Chondrocyte (in vitro differentiated cells): ENCODE measurements at regions not wholly inside any gene's neighbourhood (a gene's known extent, or its start where the extent isn't known, plus 50 kb on each side); places are given as distances from the start of the nearest gene placed in this dataset.

Source experiments
- DNase-seq: peaks from one replicate; pipeline ENCODE4 v3.0.0; 2021; ENCODE audit warnings: mixed read lengths, low spot score
- H3K27ac Mint-ChIP-seq: one replicate; pipeline ENCODE4 v1.8.0; 2021; ENCODE audit warnings: mild to moderate bottlenecking, moderate library complexity, mixed read lengths; ENCODE audit not compliant: unreplicated experiment
- H3K27me3 Mint-ChIP-seq: 2 replicates; pipeline ENCODE4 v1.8.0; 2021; ENCODE audit warnings: low read depth, mixed read lengths
- H3K36me3 Mint-ChIP-seq: 2 replicates; pipeline ENCODE4 v1.8.0; 2021; ENCODE audit warnings: low read depth, mixed read lengths
- H3K4me1 Mint-ChIP-seq: 2 replicates; pipeline ENCODE4 v1.8.0; 2021; ENCODE audit warnings: low read depth, mild to moderate bottlenecking, mixed read lengths
- H3K4me3 Mint-ChIP-seq: one replicate; pipeline ENCODE4 v1.8.0; 2021; ENCODE audit warnings: mild to moderate bottlenecking, moderate library complexity, mixed read lengths; ENCODE audit not compliant: unreplicated experiment
- H3K9me3 Mint-ChIP-seq: 2 replicates; pipeline ENCODE4 v1.8.0; 2021; ENCODE audit warnings: low read depth, mixed read lengths
- CTCF ChIP-seq: fragments of 200-600 bp; sonication (generic); IDR thresholded peaks from 2 replicates; pipeline ENCODE4 v1.5.0; 2021; ENCODE audit warnings: antibody characterized with exemption, mild to moderate bottlenecking, moderate library complexity

- H3K4me3 Mint-ChIP-seq = no peak overlapping the region
- TF ChIP-seq CTCF = no peak
- no peaks in the 10 kb centered on the region for H3K36me3 Mint-ChIP-seq
- H3K4me1 Mint-ChIP-seq = no peaks in the 10 kb centered on the region
- no peak overlapping the region for H3K27ac Mint-ChIP-seq
- peaks cover 2% of the 10 kb centered on the region for H3K9me3 Mint-ChIP-seq
- H3K27me3 Mint-ChIP-seq = no peaks in the 10 kb centered on the region
- no peak for DNase-seq
Measured at GRCh38 chr10:43980313-43980712, 331.6 kb upstream of the ZNF32 start.

- H3K27ac Mint-ChIP-seq = no peak overlapping the region
- TF ChIP-seq CTCF = no peak
- H3K4me1 Mint-ChIP-seq = no peaks in the 10 kb centered on the region
- H3K4me3 Mint-ChIP-seq = no peak overlapping the region
- no peaks in the 10 kb centered on the region for H3K27me3 Mint-ChIP-seq
- no peak for DNase-seq
- no peaks in the 10 kb centered on the region for H3K36me3 Mint-ChIP-seq
- peaks cover 3% of the 10 kb centered on the region for H3K9me3 Mint-ChIP-seq
Measured at GRCh38 chr10:43979551-43979950, 330.9 kb upstream of the ZNF32 start.

GRCh38 chr10:43978936-43979335 is 330.3 kb upstream of the ZNF32 start:
- H3K27me3 Mint-ChIP-seq = no peaks in the 10 kb centered on the region
- H3K4me1 Mint-ChIP-seq = no peaks in the 10 kb centered on the region
- TF ChIP-seq CTCF = no peak
- no peaks in the 10 kb centered on the region for H3K36me3 Mint-ChIP-seq
- DNase-seq = no peak
- H3K27ac Mint-ChIP-seq = no peak overlapping the region
- peaks cover 3% of the 10 kb centered on the region for H3K9me3 Mint-ChIP-seq
- no peak overlapping the region for H3K4me3 Mint-ChIP-seq

- no peak for TF ChIP-seq CTCF
- Mint-ChIP-seq H3K27ac (no peak overlapping the region), H3K4me1 (no peaks in the 10 kb centered on the region), H3K4me3 (no peak overlapping the region), H3K27me3 (no peaks in the 10 kb centered on the region), H3K36me3 (no peaks in the 10 kb centered on the region), H3K9me3 (peaks cover 3% of the 10 kb centered on the region)
- no peak for DNase-seq
Measured at GRCh38 chr10:43978091-43978490, 329.4 kb upstream of the ZNF32 start.

- Mint-ChIP-seq H3K36me3 (no peaks in the 10 kb centered on the region), H3K4me3 (no peak overlapping the region), H3K27ac (no peak overlapping the region), H3K27me3 (no peaks in the 10 kb centered on the region), H3K9me3 (peaks cover 3% of the 10 kb centered on the region), H3K4me1 (no peaks in the 10 kb centered on the region)
- TF ChIP-seq CTCF = no peak
- no peak for DNase-seq
Measured at GRCh38 chr10:43976292-43976691, 327.6 kb upstream of the ZNF32 start.
